GM21786 (cell line): ENCODE measurements at regions not wholly inside any gene's neighbourhood (a gene's known extent, or its start where the extent isn't known, plus 50 kb on each side); places are given as distances from the start of the nearest gene placed in this dataset.

Experiments used
- ATAC-seq: cut with Tn5 transposase; IDR thresholded peaks from one replicate; pipeline ENCODE4 v1.9.1; 2021; ENCODE audit not compliant: unreplicated experiment

DNA sequence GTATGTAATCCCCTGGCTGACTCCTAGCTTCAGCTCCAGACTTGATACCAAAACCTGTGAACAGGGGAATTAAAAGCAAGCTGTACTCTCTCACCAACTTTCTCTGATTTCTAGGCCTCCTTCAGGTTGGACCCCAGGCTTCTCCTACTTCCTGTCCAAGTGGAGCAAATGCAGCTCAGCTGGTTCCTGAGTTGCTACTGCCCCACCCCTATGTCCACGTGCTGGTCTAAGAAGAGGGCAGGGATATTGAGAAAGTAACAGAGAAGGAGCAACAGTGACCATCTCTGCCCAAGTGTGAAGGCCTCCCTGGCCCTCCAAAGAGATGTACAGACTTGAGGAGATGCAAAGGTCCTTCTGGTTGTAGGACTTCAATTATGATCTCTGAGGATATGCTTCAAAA lies 188.3 kb upstream of the MCHR2 start:
- no peak for ATAC-seq

GRCh38 chr6:100181309-100181708 lies 187.3 kb upstream of the MCHR2 start:
- no peak for ATAC-seq

GRCh38 chr6:100179576-100179975 lies 185.6 kb upstream of the MCHR2 start:
- no peak for ATAC-seq

GRCh38 chr6:100177956-100178355 lies 183.9 kb upstream of the MCHR2 start:
- no peak for ATAC-seq

GRCh38 chr6:100176951-100177710 lies 183.1 kb upstream of the MCHR2 start:
- no peak for ATAC-seq

DNA sequence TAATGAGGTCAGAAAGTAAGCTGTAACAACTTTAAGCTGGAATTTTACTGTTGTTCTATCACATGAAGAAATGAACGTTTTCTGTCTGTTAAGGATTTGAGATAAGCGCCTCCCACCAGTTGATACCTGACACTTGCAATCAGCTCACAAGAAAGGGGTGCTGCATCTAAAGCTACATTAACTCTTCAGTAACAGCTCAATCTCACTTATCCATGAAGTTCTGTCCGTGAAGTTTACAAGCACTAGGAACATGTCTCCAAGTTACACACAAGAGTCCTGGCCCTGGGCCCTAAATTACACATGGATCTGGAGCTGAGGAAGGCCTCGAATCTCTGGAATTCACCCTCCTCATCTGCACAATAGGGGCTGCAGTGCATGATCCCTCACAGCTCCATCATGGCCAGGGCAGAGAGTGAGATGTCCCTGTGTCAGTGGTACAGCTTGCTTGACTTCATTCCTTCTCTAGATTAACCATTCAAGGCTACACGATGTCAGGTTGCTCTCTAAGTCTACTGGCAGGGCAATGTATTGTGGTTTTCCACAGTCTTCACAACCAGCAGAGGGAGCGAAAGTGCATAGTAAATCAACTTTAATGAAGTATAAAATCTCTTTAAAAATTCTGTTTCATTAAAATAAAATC lies 182.4 kb upstream of the MCHR2 start:
- ATAC-seq, result no peak

DNA sequence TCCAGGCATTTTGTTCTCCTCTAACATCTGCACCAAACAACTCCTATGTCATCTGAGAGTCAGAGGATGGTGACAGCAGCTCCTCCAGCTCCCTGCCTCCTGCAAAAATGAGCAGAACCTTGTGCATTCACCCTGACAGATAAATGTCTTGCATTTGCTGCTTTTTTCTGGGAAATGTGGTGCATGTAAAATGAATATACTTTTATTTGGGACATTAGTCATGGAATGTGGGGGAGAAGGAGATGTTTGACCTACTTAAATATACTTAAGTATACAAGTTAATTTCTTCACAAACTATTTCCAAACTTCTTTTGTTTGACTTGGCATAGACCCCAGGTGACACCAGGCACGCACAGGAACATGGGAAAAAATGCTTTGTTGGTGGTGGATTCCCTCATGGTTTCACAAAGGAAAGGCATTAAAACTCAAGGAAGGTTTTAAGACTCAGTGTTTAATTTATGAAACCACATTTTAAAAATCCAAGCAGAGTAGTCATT lies 181.8 kb upstream of the MCHR2 start:
- ATAC-seq, result no peak

- no peak for ATAC-seq
These were observed 179.2 kb upstream of the MCHR2 start for GRCh38 chr6:100173211-100173610.

DNA sequence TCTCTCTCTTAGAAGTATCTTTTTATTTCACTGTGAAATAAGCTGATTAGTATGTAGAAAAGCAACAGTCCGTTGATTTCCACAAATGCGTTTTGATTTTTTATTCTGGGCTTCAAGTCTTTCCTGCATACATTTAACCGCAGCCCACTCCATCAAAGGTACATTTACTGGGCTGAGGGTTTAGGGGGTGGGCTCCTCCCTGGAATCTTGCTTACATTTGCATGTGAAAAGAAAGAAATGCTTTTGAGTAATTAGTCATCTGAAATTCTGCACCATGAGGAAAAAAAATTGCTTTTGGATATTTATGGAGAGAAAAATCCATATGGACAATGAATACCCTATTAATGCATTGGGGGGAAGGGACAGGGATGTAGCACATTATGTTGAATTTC lies 178.3 kb upstream of the MCHR2 start:
- ATAC-seq, result no peak

DNA sequence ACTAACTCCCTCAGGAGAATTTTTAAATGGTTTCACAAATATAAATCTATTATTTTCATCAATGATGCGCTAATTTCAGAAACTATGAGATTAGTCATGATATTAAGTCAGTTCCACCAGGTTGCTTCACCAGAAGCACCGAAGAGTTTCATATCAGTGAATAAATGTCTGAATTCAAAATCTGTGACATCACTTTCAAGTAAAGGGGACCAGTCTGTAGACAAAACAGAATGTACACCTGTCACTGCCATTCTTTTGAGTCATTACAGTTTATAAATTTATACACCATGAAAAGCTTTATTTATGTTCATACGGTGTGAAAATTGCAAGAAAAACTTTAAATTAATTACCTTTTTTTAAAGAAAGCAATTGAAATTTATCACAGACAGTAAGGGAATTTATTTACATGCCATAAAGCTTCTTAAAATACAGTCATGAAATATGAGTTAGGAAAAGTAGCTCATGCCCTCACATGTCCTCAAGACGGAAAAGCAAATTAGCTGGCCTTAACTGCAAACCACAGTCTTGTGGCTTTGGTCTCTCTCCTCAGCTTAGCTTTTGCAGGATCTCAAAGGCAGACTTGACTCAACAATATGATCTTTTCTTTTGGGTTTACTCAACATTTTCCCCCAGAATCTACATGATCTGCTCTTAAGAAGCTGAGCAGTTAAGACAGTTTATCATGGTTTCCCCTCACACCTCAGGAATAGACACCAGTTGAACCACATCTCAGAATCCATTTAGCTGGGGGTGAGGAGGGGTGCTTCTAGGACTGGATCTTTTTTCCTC lies 177.7 kb upstream of the MCHR2 start:
- peak; percentile 70 for ATAC-seq

GRCh38 chr6:100168148-100168547 lies 174.1 kb upstream of the MCHR2 start:
- ATAC-seq, result no peak

DNA sequence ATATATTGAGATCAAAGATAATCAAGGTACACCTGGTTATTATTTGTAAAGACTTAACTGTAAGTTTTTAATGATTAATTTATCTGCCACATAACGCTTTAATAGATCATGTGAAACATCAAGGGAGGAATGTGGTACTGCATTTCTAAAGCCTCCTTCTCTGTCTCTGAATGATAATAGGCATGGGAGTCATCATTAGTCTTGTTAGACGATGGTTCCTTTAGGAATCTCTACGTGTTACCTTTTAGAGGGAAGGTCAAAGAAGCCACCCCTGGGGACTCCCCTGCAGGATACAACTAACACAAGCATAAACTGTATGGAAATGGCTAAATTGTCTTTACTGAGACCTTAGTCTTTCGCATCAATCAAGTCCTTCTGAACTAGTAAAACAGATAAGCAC lies 173.6 kb upstream of the MCHR2 start:
- ATAC-seq, result no peak

DNA sequence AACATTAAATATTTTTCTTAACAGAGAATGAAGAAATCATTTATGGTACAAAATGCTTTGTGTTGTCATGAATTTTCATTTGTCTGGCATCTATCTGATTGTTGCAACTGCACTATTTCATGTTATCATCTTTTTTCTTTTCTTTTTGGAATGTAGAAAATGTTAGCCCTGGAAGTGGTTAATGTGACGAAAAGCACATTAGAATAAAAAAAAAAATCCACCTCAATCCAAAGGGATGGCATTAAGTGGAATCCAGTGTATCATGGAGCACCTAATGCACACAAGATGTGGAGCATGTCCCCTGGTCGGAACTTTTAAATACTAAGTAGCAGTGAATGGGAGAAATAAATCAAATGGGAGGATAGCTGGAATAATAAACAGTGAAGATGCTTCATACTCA lies 172.9 kb upstream of the MCHR2 start:
- ATAC-seq, result no peak

DNA sequence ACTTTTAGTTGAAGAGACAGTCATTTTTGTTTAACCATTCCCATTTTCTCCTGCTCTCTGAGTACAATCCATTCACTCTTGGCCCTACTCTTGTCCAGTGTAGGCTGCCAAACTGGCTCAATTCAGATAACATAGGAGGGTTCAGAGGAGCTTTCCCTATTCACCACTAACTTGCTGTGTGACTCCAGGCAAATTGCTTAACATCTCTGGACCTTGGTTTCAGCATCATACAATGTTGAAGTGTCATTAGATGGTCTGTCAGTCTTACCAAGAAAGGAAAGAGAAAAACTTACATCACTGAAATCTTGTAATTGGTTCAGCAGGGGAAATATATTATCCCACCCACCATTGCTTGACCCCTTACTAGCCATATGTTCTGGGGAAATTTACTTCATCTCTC lies 171.4 kb upstream of the MCHR2 start:
- ATAC-seq, result no peak

DNA sequence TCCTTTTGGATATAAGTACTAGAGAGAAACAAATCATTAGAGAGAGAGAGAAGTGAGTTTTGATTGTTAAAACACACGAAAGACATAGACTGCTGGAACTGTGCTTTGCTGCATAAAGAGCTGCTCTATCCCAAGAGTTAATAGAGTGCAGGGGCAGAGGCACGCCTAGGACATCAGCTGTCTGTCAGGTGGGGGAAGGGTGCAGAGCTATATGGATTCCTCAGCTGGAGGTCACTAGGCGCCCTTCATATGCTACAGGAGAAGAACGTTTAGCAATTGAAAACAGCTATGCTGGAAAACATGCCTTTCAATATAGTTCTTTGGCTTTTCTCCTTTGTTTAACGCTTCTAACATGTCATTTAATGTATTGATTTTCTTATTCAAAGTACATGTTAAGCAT lies 169.0 kb upstream of the MCHR2 start:
- ATAC-seq, result no peak

DNA sequence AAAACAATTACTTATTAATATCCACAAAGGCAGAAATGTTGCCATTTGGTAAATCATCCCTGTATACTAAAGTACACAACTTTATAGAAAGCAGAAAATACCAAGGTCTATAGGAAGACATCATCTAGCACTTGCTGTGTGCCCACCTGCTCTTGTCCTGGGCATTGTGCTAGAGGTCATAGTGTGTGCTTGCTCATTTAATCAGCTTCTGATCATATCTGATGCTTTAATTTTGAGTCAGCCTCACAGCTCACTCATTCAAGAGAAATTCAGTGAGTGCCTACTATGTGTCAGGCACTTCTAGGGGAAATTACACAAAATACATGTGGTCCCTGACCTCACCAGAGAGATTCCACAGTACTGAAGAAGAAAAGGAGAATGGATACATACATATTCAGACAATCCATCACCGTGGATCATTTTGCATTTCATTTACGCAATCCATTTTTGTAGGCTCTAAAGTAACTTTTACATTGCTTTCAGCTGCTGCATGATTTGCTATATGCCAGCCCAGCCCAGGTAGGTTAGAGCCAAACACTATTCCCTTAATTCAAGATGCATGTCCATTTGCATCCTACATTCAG lies 167.9 kb upstream of the MCHR2 start:
- ATAC-seq, result no peak

GRCh38 chr6:100160930-100161329 lies 166.9 kb upstream of the MCHR2 start:
- ATAC-seq, result no peak

GRCh38 chr6:100155141-100155540 lies 161.1 kb upstream of the MCHR2 start:
- ATAC-seq, result no peak

DNA sequence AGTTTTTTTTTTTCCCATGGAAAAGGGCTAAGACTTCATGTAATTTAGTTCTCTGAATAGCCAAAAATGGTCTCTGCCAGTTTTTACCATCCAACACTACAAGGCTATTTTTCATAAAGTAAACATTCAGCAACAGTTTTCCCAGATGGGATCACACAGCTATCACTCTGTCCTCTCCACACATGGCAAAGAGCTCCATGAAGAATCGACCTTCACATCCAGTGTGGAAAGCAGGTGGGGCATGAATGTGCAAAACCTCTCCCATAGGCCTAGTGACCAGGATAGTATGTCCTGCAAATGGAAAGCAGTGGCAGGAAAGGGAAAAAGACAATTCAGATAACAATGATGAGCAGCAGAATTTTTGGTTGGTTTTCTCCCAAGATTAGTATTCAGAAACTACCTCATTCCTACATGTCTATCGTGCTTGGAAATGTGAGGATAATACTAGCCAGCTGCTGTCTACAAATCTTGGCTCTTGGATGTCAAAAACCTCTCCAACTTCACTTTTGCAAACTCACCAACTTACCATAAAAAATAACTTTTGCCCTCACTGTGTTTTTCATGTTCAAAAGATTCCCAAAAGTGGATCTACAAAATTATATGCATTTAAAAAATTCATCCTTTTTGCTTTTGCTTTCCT lies 159.7 kb upstream of the MCHR2 start:
- ATAC-seq, result no peak

DNA sequence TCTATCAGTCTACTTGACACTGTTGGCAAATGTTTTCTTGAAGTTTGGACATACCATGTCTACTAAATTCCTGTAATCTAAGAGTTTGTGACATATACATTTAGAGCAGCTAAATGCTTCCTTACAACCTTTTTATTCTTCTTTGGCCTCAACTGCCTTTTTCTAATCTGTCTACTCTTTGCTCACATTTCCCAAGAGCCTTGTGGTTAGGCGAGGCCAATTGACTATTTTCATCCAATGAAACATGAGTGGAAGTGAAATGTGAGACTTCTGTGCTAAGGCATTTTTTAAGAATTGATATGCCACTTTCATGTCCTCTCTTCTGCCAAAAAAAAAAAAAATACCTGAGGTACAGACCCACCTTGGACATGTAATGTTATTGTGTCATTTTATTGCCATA lies 158.2 kb upstream of the MCHR2 start:
- ATAC-seq, result no peak

DNA sequence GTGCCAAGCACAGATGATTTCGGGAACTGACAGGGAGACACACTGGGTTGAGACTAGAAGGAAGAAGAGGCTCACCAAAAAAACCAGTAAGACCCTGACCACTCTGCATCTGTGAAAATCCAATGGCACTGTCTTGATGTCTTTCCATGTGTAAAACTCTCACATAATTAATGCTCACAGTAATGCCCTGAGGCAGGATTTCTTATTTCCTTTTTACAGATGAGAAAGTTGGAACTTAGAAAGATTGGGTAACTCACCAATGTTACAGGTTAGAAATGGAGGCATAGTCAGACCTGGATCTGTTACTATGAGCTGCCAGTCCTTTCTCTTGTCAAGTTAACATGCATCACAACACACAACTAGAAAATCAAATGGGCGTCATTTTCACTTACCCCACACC lies 151.0 kb upstream of the MCHR2 start:
- ATAC-seq, result no peak
